ENCODE measurements at regions not wholly inside any gene's neighbourhood (a gene's known extent, or its start where the extent isn't known, plus 50 kb on each side); places are given as distances from the start of the nearest gene placed in this dataset.

- DNase-seq = no peak
- Histone ChIP-seq H3K4me1 (ENCODE audit: insufficient read depth) (no peaks in the 10 kb centered on the region), H3K27me3 (no peaks in the 10 kb centered on the region), H3K9me3 (no peaks in the 10 kb centered on the region), H3K36me3 (no peaks in the 10 kb centered on the region), H3K4me3 (no peak overlapping the region), H3K27ac (no peak overlapping the region)
- intact Hi-C loops (cut with DNase I) = no loop called here
- WGBS, 3 donors = 24 to 38% (median 27%) methylated on average over 2 of the region's 2 CpGs
- TF ChIP-seq POLR2A (IDR thresholded peaks at IDR 0.05) (no peak), EP300 (IDR thresholded peaks at IDR 0.05) (no peak)
- TF ChIP-seq, protein P1, sequence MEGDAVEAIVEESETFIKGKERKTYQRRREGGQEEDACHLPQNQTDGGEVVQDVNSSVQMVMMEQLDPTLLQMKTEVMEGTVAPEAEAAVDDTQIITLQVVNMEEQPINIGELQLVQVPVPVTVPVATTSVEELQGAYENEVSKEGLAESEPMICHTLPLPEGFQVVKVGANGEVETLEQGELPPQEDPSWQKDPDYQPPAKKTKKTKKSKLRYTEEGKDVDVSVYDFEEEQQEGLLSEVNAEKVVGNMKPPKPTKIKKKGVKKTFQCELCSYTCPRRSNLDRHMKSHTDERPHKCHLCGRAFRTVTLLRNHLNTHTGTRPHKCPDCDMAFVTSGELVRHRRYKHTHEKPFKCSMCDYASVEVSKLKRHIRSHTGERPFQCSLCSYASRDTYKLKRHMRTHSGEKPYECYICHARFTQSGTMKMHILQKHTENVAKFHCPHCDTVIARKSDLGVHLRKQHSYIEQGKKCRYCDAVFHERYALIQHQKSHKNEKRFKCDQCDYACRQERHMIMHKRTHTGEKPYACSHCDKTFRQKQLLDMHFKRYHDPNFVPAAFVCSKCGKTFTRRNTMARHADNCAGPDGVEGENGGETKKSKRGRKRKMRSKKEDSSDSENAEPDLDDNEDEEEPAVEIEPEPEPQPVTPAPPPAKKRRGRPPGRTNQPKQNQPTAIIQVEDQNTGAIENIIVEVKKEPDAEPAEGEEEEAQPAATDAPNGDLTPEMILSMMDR (IDR thresholded peaks at IDR 0.05) = no peak
Observed at GRCh38 chr7:19202599-19202998, 57.4 kb upstream of the FERD3L start.
